CD4-positive, alpha-beta T cell treated with Interleukin-21 for 1 hour (primary cell): ENCODE measurements at regions not wholly inside any gene's neighbourhood (a gene's known extent, or its start where the extent isn't known, plus 50 kb on each side); places are given as distances from the start of the nearest gene placed in this dataset.

Source experiments
- DNase-seq: peaks from one replicate; pipeline ENCODE4 v3.0.0-alpha.2; 2020

GRCh38 chr17:71376933-71377332 is 743.9 kb upstream of the SOX9 start:
- no peak for DNase-seq

- DNase-seq = no peak
These were observed 742.8 kb upstream of the SOX9 start for GRCh38 chr17:71378036-71378435.

- no peak for DNase-seq
These were observed 742.1 kb upstream of the SOX9 start for GRCh38 chr17:71378741-71379140.

- no peak for DNase-seq
These were observed 741.3 kb upstream of the SOX9 start for GRCh38 chr17:71379512-71379911.

GRCh38 chr17:71380535-71380934 is 740.3 kb upstream of the SOX9 start:
- no peak for DNase-seq

GRCh38 chr17:71380936-71381335 is 739.9 kb upstream of the SOX9 start:
- DNase-seq = no peak

GRCh38 chr17:71383091-71383490 is 737.7 kb upstream of the SOX9 start:
- DNase-seq = no peak

- no peak for DNase-seq
These were observed 733.4 kb upstream of the SOX9 start for GRCh38 chr17:71387456-71387855.

- no peak for DNase-seq
These were observed 727.9 kb upstream of the SOX9 start for GRCh38 chr17:71392715-71393567.

- no peak for DNase-seq
These were observed 724.9 kb upstream of the SOX9 start for GRCh38 chr17:71395901-71396300.

GRCh38 chr17:71396711-71397110 is 724.1 kb upstream of the SOX9 start:
- no peak for DNase-seq

- DNase-seq = no peak
These were observed 722.8 kb upstream of the SOX9 start for GRCh38 chr17:71398025-71398424.

GRCh38 chr17:71398800-71399219 is 722.0 kb upstream of the SOX9 start:
- DNase-seq = no peak

GRCh38 chr17:71399221-71399620 is 721.6 kb upstream of the SOX9 start:
- DNase-seq = no peak

- no peak for DNase-seq
These were observed 721.2 kb upstream of the SOX9 start for GRCh38 chr17:71399649-71400048.

- DNase-seq = no peak
These were observed 718.8 kb upstream of the SOX9 start for GRCh38 chr17:71402007-71402406.

- no peak for DNase-seq
These were observed 718.1 kb upstream of the SOX9 start for GRCh38 chr17:71402661-71403141.

GRCh38 chr17:71405101-71405500 is 715.7 kb upstream of the SOX9 start:
- DNase-seq = no peak

GRCh38 chr17:71407981-71408380 is 712.8 kb upstream of the SOX9 start:
- DNase-seq = no peak

GRCh38 chr17:71409137-71409536 is 711.7 kb upstream of the SOX9 start:
- DNase-seq = no peak

- DNase-seq = no peak
These were observed 711.1 kb upstream of the SOX9 start for GRCh38 chr17:71409712-71410111.

- DNase-seq = no peak
These were observed 708.0 kb upstream of the SOX9 start for GRCh38 chr17:71412803-71413202.

GRCh38 chr17:71413935-71414334 is 706.9 kb upstream of the SOX9 start:
- no peak for DNase-seq

- DNase-seq = no peak
These were observed 703.7 kb upstream of the SOX9 start for GRCh38 chr17:71417142-71417541.

- no peak for DNase-seq
These were observed 697.9 kb upstream of the SOX9 start for GRCh38 chr17:71422968-71423367.
